GM23338 (cell line): ENCODE measurements at regions not wholly inside any gene's neighbourhood (a gene's known extent, or its start where the extent isn't known, plus 50 kb on each side); places are given as distances from the start of the nearest gene placed in this dataset. TPM values are rescaled to one million over a fixed set of nuclear protein-coding genes. Genes with fewer than 3 reads are reported as not detected.
"Not testable (repeated sequence)": the region's sequence is repeated elsewhere in the genome, so short reads cannot be mapped to it uniquely, and the experiment has no call there.

Experiments
- ATAC-seq: fragments of 200-7000 bp; cut with Tn5 transposase; 3 replicates; pipeline ENCODE4 v1.9.1; 2020
- DNase-seq: peaks from one replicate; pipeline ENCODE4 v3.0.0-alpha.2; 2015; ENCODE audit warnings: low spot score
- H2AFZ ChIP-seq: fragments of 200-600 bp; sonication (generic); 2 replicates; pipeline ENCODE4 v1.8.0; 2016; ENCODE audit warnings: antibody characterized with exemption, mild to moderate bottlenecking, moderate library complexity
- H3F3A ChIP-seq: fragments of 200-600 bp; sonication (generic); replicated peaks from 2 replicates; pipeline ENCODE4 v1.8.0; 2017; ENCODE audit warnings: antibody characterized with exemption, mixed run types, low read depth
- H3K27ac ChIP-seq: fragments of 200-600 bp; sonication (generic); 2 replicates; pipeline ENCODE4 v1.6.1; 2016; ENCODE audit warnings: low read depth
- H3K27me3 ChIP-seq: fragments of 200-600 bp; sonication (generic); 2 replicates; pipeline ENCODE4 v1.8.0; 2016; ENCODE audit warnings: mild to moderate bottlenecking, mixed run types, moderate library complexity; ENCODE audit not compliant: insufficient read depth
- H3K36me3 ChIP-seq: fragments of 200-600 bp; sonication (generic); 2 replicates; pipeline ENCODE4 v1.8.0; 2016; ENCODE audit warnings: mild to moderate bottlenecking; ENCODE audit not compliant: insufficient read depth
- H3K4me1 ChIP-seq: fragments of 200-600 bp; sonication (generic); 2 replicates; pipeline ENCODE4 v1.8.0; 2016; ENCODE audit warnings: mild to moderate bottlenecking, moderate library complexity; ENCODE audit not compliant: insufficient read depth
- H3K4me2 ChIP-seq: fragments of 200-600 bp; sonication (generic); 2 replicates; pipeline ENCODE4 v1.7.1; 2017; ENCODE audit warnings: mixed run types
- H3K4me3 ChIP-seq: fragments of 200-600 bp; sonication (generic); 2 replicates; pipeline ENCODE4 v1.6.1; 2016; ENCODE audit warnings: mixed run types
- H3K79me2 ChIP-seq: fragments of 200-600 bp; sonication (generic); replicated peaks from 2 replicates; pipeline ENCODE4 v1.8.0; 2017; ENCODE audit warnings: mild to moderate bottlenecking; ENCODE audit not compliant: insufficient read depth
- H3K9me2 ChIP-seq: fragments of 200-600 bp; sonication (generic); 2 replicates; pipeline ENCODE4 v1.8.0; 2017; ENCODE audit not compliant: insufficient read depth
- H4K20me1 ChIP-seq: fragments of 200-600 bp; sonication (generic); replicated peaks from 2 replicates; pipeline ENCODE4 v1.8.0; 2017; ENCODE audit warnings: mild to moderate bottlenecking; ENCODE audit not compliant: insufficient read depth
- H3K27ac Mint-ChIP-seq: 2 replicates; pipeline ENCODE4 v1.8.0; 2020; ENCODE audit warnings: inconsistent platforms, mild to moderate bottlenecking, moderate library complexity, mixed read lengths
- H3K27me3 Mint-ChIP-seq: 3 replicates; pipeline ENCODE4 v1.8.0; 2022; ENCODE audit warnings: low read depth, mild to moderate bottlenecking, moderate library complexity, mixed read lengths, inconsistent platforms; ENCODE audit not compliant: insufficient read depth, poor library complexity
- H3K36me3 Mint-ChIP-seq: 3 replicates; pipeline ENCODE4 v1.8.0; 2021; ENCODE audit warnings: low read depth, mild to moderate bottlenecking, inconsistent platforms, moderate library complexity, mixed read lengths
- H3K4me1 Mint-ChIP-seq: 3 replicates; pipeline ENCODE4 v1.8.0; 2020; ENCODE audit warnings: mild to moderate bottlenecking, inconsistent platforms, mixed read lengths
- H3K4me3 Mint-ChIP-seq: 3 replicates; pipeline ENCODE4 v1.8.0; 2021; ENCODE audit warnings: moderate library complexity, mild to moderate bottlenecking, inconsistent platforms, mixed read lengths
- H3K9me3 Mint-ChIP-seq: 3 replicates; pipeline ENCODE4 v1.8.0; 2020; ENCODE audit warnings: moderate library complexity, mild to moderate bottlenecking, inconsistent platforms, mixed read lengths
- small RNA-seq: library from RNA; depleted of rRNA; stranded (forward); fragments of <200 nt; gene quantifications from one replicate; pipeline ENCODE3, GENCODE V24; 2014; ENCODE audit warnings: low replicate concordance

- not testable (repeated sequence) for H3K36me3 Mint-ChIP-seq, H3F3A ChIP-seq, H3K4me2 ChIP-seq, H3K9me2 ChIP-seq, H3K79me2 ChIP-seq, H3K4me1 Mint-ChIP-seq, H3K27me3 Mint-ChIP-seq, ATAC-seq, H3K27ac Mint-ChIP-seq, H2AFZ ChIP-seq, H3K4me3 ChIP-seq, H4K20me1 ChIP-seq, H3K4me3 Mint-ChIP-seq, H3K36me3 ChIP-seq, H3K27ac ChIP-seq, H3K9me3 Mint-ChIP-seq, H3K4me1 ChIP-seq, H3K27me3 ChIP-seq, DNase-seq
These were observed 74.7 kb downstream of the LAT start for GRCh38 chr16:29059575-29059974.

Small RNA genes lying in the stretch of these regions (small RNA-seq; reads per million reads assigned to genes)
- not detected for gene AC025279.1
- not detected for gene SNX29P2
